Fibroblast of the aortic adventitia (primary cell): ENCODE measurements at regions not wholly inside any gene's neighbourhood (a gene's known extent, or its start where the extent isn't known, plus 50 kb on each side); places are given as distances from the start of the nearest gene placed in this dataset.
"Not testable (repeated sequence)": the region's sequence is repeated elsewhere in the genome, so short reads cannot be mapped to it uniquely, and the experiment has no call there.

Source experiments
- DNase-seq: peaks from one replicate; pipeline ENCODE4 v3.0.0-alpha.2; 2010; ENCODE audit warnings: low read depth
- H3K4me3 ChIP-seq: 2 replicates; pipeline ENCODE4 v1.5.1; 2011; ENCODE audit warnings: low read depth, mild to moderate bottlenecking, control low read depth, low read length, moderate library complexity
- TF ChIP-seq, protein P1 (sequence below): IDR thresholded peaks from 2 replicates; pipeline ENCODE4 v1.5.1; 2011; ENCODE audit warnings: mild to moderate bottlenecking, low read length, control low read depth, inconsistent platforms; ENCODE audit not compliant: insufficient read depth

DNA sequence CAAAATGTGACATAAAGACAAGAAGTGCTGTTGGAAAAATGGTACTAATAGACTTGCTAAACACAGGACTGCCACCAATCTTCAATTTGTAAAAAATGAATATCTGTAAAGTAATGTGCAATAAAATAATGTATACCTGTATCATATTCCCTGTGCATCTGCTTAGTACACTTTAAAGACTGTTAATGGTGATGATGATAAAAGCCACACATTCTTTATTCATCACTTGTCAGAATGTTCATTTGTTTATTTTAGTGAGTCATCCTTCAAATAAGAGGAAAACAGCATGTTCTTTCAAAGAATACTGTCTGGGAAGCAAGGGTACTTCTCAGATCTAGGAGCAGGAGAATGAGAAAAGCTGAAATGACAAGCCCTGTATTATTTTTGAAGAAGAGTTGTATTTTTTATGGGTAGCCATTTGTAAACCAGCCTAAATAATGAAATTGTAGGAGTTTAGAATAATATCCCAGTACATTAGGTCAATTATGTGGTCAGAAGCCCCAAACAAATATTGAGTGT, 78.3 kb upstream of the PSMA6 start:
- peak; percentile 49 for DNase-seq
- H3K4me3 ChIP-seq, result no peak overlapping the region
- TF ChIP-seq, protein P1, sequence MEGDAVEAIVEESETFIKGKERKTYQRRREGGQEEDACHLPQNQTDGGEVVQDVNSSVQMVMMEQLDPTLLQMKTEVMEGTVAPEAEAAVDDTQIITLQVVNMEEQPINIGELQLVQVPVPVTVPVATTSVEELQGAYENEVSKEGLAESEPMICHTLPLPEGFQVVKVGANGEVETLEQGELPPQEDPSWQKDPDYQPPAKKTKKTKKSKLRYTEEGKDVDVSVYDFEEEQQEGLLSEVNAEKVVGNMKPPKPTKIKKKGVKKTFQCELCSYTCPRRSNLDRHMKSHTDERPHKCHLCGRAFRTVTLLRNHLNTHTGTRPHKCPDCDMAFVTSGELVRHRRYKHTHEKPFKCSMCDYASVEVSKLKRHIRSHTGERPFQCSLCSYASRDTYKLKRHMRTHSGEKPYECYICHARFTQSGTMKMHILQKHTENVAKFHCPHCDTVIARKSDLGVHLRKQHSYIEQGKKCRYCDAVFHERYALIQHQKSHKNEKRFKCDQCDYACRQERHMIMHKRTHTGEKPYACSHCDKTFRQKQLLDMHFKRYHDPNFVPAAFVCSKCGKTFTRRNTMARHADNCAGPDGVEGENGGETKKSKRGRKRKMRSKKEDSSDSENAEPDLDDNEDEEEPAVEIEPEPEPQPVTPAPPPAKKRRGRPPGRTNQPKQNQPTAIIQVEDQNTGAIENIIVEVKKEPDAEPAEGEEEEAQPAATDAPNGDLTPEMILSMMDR, result no peak

DNA sequence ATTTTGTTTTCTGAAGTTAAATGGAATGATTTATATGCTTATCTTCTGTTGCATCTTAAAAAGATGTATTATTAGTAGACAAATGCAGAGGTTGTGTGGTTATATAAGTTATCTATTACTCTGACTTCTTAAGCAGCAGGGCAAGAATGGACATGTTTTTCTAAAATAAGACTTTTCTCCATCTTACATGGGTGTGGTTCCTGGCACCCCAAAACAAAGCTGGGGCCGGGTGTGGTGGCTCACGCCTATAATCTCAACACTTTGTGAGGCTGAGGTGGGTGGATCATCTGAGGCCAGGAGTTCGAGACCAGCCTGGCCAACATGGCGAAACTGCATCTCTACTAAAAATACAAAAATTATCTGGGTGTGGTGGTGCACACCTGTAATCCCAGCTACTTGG, 77.8 kb upstream of the PSMA6 start:
- H3K4me3 ChIP-seq, result not testable (repeated sequence)
- DNase-seq, result peak; percentile 30

DNA sequence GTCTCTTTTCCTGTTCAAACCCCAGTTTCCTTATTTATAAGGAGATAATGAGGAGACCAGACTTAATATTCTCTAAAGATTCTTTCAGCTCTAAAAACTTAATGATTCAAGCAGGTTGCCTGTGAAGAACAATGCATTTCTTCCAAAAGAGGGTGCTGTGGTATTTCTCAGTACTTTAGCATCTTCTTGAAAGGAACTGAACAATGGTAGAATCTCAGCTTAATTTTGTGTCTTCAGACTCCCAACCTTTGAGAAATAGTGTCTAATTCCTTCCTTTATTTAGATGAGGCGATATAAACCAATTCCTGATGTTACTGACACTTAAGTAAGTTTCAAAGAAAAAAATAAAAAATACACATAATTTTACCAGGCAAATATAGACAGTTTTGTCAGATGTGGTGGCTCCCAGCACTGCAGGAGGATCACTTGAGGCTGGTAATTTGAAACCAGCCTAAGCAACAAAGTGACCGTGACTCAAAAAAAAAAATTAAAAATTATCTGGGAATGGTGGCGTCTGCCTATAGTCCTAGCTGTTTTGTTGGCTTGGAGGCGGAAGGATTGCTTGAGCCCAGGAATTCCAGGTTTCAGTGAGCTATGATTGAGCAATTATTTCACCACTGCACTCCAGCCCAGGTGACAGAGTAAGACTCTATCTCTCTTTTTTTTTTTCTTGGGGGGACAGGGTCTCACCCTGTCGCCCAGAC, 76.9 kb upstream of the PSMA6 start:
- DNase-seq, result peak; percentile 84
- no peak overlapping the region for H3K4me3 ChIP-seq
- TF ChIP-seq, protein P1, result peak; percentile 58

DNA sequence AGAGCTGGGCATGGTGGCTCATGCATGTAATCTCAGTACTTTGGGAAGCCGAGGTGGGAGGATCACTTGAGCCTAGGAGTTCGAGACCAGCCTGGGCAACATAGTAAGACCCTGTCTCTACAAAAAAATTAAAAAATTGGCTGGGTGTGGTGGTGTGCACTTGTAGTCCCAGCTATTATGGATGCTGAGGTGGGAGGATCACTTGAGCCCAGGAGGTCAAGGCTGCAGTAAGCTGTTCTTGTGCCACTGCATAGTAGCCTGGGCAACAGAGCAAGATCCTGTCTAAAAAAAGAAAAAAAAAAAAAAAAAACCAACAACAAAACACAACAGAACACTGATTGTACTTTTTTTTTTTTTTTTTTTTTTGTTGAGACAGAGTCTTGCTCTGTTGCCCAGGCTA, 74.0 kb upstream of the PSMA6 start:
- not testable (repeated sequence) for DNase-seq, H3K4me3 ChIP-seq

DNA sequence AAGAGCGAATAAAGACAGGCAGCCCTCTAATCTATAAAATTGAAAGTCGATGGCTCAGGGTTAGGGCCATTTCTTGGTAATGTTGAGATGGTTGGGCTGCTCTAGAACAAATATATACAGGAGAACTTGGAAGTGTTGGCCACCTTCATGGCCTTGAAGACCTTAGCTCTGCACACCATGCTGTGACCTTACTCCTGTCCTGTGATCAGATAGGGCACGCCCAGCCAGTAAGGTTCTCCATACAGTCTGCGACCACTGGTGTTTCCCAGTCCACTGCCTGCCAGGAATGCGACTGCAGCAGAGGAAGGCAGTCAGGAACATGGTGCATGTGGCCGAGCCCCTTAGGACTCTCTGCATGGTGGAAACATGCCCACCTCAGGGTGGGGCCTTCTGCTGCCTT, 73.2 kb upstream of the PSMA6 start:
- TF ChIP-seq, protein P1, result no peak
- no peak for DNase-seq
- H3K4me3 ChIP-seq, result no peak overlapping the region

DNA sequence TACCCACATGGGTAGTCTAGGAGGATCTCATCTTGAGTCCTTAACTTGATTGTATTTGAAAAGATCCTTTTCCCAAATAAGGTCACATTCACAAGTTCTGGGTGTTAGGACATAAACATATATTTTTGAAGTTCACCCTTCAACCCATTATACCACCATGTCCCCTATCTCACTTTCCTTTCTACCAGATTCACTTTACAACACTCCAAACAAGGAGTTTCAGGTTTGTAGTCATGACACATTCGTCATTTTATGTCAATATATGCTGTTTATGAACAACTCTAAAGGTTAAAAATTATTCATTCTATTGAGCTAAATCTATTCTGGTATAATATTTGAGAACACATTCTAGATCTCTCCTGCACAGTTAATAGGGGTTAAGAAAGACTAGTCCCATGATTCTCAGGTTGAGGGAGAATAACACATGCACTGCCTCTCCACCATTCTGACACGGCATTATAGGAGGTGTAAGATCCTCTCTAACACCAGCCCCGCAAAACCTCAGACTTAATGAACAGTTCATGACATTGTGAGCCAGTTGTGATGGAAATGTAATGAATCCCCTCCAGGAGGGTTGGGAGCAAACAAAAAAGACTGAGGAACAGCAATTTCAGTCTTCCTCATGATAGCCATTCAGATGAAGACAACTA, 72.0 kb upstream of the PSMA6 start:
- TF ChIP-seq, protein P1, result no peak
- no peak overlapping the region for H3K4me3 ChIP-seq
- no peak for DNase-seq

DNA sequence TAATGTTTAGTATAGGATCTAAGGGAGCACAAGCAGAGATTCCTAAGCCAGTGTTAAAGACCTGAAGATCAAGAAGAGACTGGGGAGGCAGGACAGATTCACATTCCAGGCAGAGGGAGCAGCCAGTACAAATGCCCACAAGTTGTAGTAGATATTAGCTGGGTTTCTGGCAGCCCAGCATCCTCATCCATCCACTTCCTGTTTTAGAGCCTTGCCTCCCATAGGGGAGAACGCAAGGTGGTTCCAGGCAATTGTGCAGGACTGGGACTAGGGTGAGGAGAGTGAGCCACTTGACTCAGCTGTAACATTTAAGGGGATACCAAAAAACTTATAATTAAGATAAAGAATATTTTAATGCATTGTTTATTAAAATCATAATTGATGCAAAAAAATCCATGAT, 71.3 kb upstream of the PSMA6 start:
- TF ChIP-seq, protein P1, result no peak
- DNase-seq, result no peak
- H3K4me3 ChIP-seq, result no peak overlapping the region

DNA sequence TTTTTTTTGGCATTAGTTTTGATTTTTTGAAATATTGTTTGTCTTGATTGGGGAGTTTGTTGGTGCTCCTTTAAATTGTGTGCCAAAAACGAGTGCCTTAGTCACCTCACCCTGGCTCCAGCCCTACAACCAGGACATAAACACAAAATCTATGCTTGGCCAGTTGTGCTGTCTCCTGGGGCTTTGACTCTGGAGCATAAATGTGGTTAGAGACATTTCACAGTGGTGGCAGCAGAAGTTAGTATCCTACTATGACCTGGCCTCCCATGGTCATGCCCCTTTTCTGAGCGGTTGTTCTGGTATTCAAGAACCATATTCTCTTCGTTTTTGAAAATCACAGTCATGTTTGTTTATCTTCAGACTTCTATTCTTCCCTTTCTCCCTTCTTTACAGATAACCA, 70.7 kb upstream of the PSMA6 start:
- no peak overlapping the region for H3K4me3 ChIP-seq
- TF ChIP-seq, protein P1, result no peak
- DNase-seq, result no peak
